ENCODE measurements at regions not wholly inside any gene's neighbourhood (a gene's known extent, or its start where the extent isn't known, plus 50 kb on each side); places are given as distances from the start of the nearest gene placed in this dataset.

- dilution Hi-C loops (cut with HindIII; ENCODE audit: low sequenced_read_pairs, unreplicated experiment): no loop called here
- no CpG with 5 or more reads among the region's 1 CpG for whole genome bisulfite sequencing, 2 experiments (ENCODE audit: extremely low coverage in 2 of 2, insufficient read length in 1 of 2)
- H2AFZ ChIP-seq (replicated peaks; ENCODE audit: low read length, poor library complexity): no peak overlapping the region
Measured at GRCh38 chrX:127490000-127490399, 562.2 kb downstream of the ACTRT1 start.

More at GRCh38 chrX:127490000-127490399, 562.2 kb downstream of the ACTRT1 start:
- Histone ChIP-seq H4K5ac (ENCODE audit: low read depth, low read length) (no peak overlapping the region), H3K23ac (ENCODE audit: low read depth, low read length) (no peak overlapping the region), H3K27ac (ENCODE audit: insufficient read depth, low read length) (no peak overlapping the region), H3K9me3 (ENCODE audit: control insufficient read depth, insufficient read depth, low read length) (peaks cover 5% of the 10 kb centered on the region; the same call in 1 of the 2 replicates), H4K91ac (ENCODE audit: insufficient read depth, low read depth, low read length) (no peak overlapping the region), H3K4me2 (ENCODE audit: low read depth, low read length) (no peak overlapping the region), H3K36me3 (ENCODE audit: control insufficient read depth, insufficient read depth, low read length) (no peaks in the 10 kb centered on the region), H4K8ac (ENCODE audit: low read depth in 2 of 2, low read length in 2 of 2) (no peak overlapping the region), H3K14ac (replicated peaks; ENCODE audit: low read depth, low read length) (no peak overlapping the region), H3K56ac (ENCODE audit: extremely low read depth, insufficient read depth, low read length) (no peak overlapping the region), H2AK5ac (ENCODE audit: low read depth, low read length) (no peak overlapping the region), H3K18ac (ENCODE audit: low read depth, low read length) (no peak overlapping the region), H3K27me3 (ENCODE audit: control insufficient read depth, insufficient read depth, low read length) (no peaks in the 10 kb centered on the region), H3K4me3 (ENCODE audit: insufficient read depth, low read depth, low read length) (no peak overlapping the region), H2BK15ac (ENCODE audit: low read depth, low read length) (no peak overlapping the region), H3K9ac (ENCODE audit: low read depth, low read length) (no peak overlapping the region), H4K20me1 (ENCODE audit: insufficient read depth, low read length) (no peaks in the 10 kb centered on the region), H2AK9ac (replicated peaks; ENCODE audit: low read depth, low read length, poor library complexity) (no peak overlapping the region), H2BK20ac (ENCODE audit: low read depth, low read length) (no peak overlapping the region), H3K4ac (ENCODE audit: low read depth, low read length) (no peak overlapping the region), H3K79me1 (ENCODE audit: low read depth in 1 of 2, low read length in 2 of 2) (no peaks in the 10 kb centered on the region), H2BK120ac (ENCODE audit: low read depth, low read length) (no peak overlapping the region), H3K9me1 (ENCODE audit: insufficient read depth, low read length) (no peaks in the 10 kb centered on the region), H3K4me1 (ENCODE audit: control insufficient read depth, insufficient read depth, low read length) (no peaks in the 10 kb centered on the region), H2BK5ac (ENCODE audit: low read depth, low read length, poor library complexity, severe bottlenecking) (no peak overlapping the region)
- ATAC-seq (ENCODE audit: low read depth): no peak
- intact Hi-C loops (cut with micrococcal nuclease): no loop called here
- peak; percentile 71 for TF ChIP-seq NFE2L2 (IDR thresholded peaks at IDR 0.05; ENCODE audit: low read depth, low read length)
- no peak for TF ChIP-seq CTCF (conservative IDR thresholded peaks at IDR 0.05; ENCODE audit: low read depth, low read length)
- ChIA-PET CTCF (no interaction called here), POLR2A (ENCODE audit: unreplicated experiment) (no interaction called here)
- BruUV-seq (replicated peaks): no TSS peak
- no peak for DNase-seq
- in situ Hi-C loops (cut with MboI; ENCODE audit: low sequenced_read_pairs): no loop called here

Data from IMR-90 (cell line).